HG02970 (cell line): ENCODE measurements at regions not wholly inside any gene's neighbourhood (a gene's known extent, or its start where the extent isn't known, plus 50 kb on each side); places are given as distances from the start of the nearest gene placed in this dataset.

Source experiments
- ATAC-seq: cut with Tn5 transposase; IDR thresholded peaks from one replicate; pipeline ENCODE4 v1.9.1; 2021; ENCODE audit warnings: mild to moderate bottlenecking, moderate library complexity, moderate number of reproducible peaks; ENCODE audit not compliant: unreplicated experiment, low FRiP score

DNA sequence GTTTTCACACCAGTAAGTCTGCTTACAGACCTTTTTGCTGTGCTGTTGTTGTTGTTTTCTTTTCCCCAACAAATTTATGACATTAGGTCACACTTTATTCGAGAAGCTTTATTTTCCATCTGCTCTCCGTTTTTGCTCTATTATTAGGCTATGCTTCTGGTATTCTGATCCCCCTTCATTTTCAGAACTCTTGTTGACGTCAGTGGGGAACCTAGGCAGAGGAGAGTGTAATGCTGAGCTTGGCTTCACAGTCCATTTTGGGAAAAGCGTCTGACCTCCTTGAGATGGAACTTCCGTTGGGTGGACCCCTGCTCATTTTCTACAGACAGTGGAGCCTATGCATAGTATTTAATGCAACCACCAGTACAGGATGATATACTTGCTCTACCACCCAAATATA, 387.9 kb upstream of the MEF2C start:
- ATAC-seq, result no peak

DNA sequence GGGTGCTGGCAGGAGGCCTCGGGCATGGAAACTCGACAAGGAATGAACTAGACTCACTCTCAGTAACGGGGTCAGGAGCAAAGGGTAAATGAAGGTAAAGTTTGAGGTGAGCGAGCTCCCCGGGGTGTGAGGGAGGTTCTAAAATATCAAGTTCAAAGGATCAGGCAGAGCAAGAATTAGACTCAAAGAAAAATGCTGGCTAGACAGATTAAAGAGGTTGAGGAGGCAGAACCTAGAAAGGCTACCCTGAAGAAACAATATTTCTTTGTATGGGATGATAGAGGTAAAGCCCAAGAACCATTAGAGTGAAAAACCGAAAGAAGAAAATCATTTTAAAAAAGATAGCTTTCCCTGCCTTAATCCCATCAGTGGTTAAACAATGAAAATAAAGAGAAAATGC, 386.7 kb upstream of the MEF2C start:
- no peak for ATAC-seq

DNA sequence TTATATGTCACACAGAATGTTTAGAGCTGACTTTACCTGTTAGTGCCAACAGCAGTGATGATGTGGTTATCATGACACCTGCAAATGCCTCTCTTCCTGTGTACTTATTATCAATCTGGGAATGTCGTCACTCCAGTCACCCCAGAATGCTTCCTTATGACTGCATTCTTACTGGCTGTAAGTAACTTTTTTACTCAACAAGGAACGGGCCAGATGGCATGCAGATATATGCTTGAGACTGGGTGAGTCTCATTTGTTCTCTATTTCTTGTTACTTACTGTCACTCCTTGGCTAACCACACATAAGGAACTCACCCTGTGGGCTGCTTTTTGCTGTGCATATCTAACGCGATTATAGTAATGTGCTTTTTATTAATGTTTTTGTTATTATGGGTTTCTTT, 385.5 kb upstream of the MEF2C start:
- no peak for ATAC-seq

DNA sequence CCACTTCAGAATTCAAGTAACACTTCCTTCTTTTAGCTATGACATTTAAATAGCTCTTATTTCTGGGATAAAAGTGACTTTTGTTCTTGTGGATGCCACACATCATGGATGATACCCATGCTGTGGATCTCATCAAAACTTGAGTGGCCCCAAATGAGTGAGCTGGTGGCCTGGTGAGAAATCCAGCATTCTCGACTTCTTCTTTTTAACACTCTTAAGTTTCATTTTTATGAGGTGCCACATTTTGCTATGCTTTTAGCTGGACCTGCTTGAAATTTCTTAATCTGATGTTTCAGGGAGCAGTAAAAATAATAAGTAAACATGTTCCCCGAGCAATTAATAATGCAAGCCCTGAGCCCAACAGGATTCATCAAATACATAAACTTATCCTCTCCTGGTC, 384.8 kb upstream of the MEF2C start:
- ATAC-seq, result no peak

DNA sequence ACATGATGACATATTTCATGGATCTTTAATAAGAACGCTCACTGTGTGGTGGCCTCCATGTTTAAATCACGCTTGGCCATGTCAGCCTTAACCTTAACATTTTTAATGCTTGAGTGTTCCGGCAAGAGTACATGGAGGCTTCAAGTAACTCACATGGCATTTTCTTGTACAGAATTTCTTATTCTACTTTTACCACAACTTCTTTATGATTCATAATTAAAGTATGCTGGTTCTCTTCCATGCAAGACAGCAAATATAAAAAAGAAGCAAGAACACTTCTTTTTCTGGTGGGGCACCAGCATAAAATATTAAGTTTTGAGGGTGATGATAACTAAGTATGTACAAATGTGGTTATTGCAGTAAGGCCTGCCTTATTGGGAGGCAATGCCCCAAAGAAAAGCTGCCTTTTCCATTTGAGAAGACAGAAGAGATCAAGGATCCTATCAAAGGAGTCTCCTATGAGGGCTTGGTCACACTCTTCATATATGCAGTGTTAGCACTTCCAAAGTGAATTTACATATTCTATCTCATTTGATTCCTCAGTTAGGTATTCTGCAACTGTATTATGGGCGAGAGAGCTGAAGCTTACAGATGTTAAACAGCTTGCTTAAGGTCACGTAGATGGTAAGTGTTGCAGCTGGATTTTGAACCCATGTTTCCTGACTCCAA, 382.7 kb upstream of the MEF2C start:
- no peak for ATAC-seq

- no peak for ATAC-seq
Observed at GRCh38 chr5:89263846-89264245, 380.9 kb upstream of the MEF2C start.

- no peak for ATAC-seq
Observed at GRCh38 chr5:89262030-89262429, 379.0 kb upstream of the MEF2C start.

DNA sequence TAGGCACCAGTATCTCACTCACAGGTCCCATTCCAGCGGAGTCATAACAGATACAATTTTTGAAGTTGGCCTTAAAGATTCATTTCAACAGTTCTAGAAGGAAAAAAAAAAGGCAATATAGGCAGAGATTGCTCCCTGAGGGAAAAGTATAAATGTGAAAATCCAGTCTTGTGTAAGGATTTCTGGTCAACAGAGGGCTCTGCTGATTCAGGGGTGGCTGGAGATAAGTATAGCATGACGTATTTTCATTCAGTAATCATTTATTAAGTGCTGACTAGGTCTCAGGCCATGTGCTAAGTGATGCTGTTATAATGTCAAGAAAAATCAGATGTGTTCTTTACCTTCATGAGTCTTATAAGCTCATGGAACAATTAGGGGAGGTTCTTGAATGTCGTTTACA, 377.3 kb upstream of the MEF2C start:
- no peak for ATAC-seq

GRCh38 chr5:89255845-89256463, 373.0 kb upstream of the MEF2C start:
- ATAC-seq, result no peak

DNA sequence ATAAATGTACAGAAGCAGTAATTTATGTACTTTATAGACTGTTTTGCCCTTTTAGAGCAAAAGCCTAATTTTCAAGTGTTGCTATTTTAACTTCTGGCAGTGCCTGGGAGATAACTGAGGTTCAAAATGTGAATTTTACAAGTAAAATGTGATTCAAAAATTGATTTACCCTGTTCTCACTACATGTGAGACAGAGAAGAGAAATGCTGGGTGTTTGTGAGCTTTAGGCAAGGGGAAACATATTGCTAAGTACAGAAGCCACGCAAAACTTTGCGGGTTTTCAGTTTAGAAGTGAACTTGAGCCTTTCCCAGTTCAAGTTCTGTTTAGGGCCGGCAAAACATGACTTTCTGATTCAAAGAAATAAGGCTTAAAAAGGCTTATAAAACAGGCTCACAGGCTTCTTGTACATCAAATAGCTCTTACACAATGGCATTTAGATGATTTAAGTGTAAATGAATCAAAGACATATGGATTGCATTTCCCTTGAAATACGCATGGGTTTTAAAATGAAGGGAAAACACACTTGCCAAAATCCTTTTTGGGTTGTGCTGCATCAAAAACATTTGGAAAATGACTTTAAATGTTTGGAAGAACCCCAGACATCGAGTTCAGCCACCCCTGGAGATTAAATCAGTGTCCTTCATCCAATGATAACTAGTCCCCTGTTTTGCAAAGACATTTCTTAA, 370.8 kb upstream of the MEF2C start:
- ATAC-seq, result no peak

DNA sequence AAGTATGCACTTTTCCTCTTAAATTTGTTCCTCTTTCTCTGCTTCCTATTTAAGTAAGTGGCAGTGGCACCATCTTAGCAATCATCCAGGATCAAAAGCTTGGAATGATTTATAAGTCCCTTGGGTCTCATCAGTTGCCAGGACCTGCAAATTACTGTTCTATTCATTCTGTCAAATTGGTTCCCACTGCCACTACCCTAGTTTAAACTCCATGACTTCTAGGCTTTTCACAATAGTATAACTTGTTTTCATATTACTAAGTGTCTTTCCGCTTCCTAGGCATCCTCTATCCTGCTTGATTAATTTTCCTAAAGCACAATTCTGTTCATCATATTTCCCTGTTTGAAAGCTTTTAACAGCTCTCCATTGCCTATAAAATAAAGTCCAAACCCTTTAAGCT, 363.9 kb upstream of the MEF2C start:
- no peak for ATAC-seq

DNA sequence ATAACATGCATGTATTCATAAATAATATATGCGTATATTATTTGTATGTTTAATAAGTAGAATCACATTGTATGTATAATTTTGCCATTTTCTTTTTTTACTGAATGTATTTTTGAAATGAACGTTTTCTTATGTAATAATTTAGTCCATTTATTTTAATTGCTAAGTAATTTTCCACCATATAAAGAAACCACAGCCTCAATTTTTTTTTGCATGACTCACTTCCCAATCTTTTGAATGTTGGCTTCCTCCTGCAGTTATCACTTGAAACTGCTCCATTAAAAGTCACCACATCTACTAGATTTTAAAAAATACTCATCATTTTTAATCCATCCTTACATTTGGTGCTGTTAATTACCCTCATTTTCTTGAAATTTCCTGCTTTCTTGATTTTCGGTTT, 363.3 kb upstream of the MEF2C start:
- ATAC-seq, result no peak

DNA sequence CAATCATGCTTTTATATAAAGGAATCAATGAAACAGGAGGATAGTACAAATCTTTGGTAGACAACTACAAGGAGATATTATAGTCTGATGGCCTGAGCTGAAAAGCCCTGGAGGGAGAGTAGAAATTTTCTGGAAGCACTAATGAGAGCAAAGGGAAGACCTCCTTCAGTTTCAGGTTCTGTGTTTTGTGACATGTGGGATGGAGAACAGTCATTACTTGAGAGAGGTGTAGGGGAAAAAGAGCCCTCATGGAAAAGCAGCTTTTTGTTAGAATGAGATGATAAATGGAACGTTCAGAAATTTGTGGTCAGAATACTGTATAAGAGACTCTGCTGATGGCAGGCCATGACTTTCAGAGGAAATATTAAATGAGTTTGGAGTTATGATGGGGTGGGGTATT, 360.6 kb upstream of the MEF2C start:
- ATAC-seq, result no peak

- no peak for ATAC-seq
Observed at GRCh38 chr5:89241186-89241585, 358.2 kb upstream of the MEF2C start.

DNA sequence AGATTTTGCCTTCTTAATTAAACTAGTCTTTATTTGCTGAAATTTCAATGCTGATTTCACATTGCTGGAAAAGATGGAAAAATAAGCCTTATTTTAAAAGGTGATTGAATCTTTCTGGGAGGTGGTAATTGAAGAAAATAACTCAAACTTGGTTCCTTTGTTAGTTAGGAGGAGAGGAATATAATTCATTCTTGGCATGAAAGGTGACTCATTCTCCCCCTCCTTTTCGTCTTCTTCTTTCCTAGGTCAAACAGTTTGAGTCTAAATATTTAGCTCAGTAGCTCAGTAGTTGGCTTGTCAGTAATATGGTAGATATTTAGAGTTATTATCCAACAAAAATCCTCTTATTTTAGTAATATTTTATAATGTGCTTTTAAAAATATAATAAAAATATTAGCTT, 353.9 kb upstream of the MEF2C start:
- no peak for ATAC-seq

GRCh38 chr5:89233462-89233861, 350.5 kb upstream of the MEF2C start:
- ATAC-seq, result no peak

DNA sequence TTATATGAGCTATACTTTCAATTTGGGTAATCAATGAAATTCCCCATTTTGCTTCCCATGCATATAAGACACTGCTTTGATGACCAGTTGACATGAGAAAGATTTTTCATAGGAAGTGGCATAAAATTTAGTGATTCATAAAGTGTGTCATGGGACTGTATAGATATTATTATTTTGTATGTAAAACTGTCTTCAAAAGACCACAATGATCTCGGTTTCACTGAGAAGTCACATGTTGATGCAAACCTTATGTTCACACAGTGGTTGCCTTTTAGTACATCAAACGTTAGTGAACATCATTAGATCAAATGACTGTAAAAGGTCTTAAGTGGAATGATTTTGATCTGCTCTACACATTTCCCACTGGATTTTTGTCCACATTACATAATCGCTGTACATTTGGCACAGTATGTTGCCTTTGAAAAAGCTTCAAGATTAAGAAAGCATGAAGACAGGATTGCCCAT, 349.2 kb upstream of the MEF2C start:
- no peak for ATAC-seq

GRCh38 chr5:89230178-89230577, 347.2 kb upstream of the MEF2C start:
- no peak for ATAC-seq

DNA sequence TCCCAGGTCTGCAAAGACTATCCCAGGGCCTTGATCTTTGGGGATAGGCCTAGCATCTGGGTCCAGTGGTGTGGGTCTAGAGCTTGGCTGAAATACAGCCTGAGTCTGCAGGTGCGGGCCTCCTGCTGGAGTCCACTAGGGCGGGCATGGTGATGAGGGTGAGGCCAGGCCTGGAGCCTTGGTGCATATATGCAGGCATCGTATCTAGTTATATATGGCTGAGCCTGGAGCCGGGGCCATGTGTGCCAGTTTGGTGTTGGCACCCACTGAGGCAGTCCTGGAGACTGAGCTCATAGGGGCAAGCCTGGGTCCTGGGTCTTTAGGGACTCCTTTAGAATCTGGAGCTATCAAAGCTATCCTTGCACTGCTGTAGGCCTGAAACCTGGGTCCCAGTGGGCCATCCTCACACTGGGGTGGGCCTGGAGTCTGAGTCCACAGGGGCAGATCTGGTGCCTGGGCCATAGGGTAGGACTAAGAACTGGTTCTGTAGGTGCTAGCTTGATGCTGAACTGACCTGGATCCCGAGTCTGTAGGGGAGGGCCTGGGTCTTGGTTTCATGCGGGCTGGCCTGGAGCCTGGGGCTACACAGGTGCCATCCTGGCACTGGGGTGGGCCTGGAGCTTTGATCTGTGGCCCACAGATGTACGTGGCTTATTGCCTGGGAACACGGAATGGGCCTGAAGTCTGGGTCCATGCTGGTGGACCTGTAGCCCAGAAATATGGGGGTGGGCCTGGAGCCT, 346.5 kb upstream of the MEF2C start:
- no peak for ATAC-seq

DNA sequence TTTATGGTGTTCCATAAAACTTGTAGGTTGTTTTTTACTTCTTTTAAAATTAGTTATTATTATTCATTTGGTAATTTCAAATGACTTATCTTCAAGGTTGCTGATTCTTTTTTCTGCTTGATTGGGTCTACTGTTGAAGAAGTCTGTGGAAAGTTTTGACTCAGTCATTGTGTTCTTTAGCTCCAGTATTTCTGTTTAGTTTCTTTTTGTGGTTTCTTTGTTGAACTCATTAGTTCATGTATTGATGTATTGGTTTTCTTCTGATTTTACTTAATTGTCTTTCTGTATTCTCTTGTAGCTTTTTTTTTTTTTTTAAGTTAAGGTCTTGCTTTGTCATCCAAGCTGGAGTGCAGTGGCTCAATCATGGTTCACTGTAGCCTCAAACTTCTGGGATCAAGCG, 345.4 kb upstream of the MEF2C start:
- ATAC-seq, result no peak

GRCh38 chr5:89218364-89218763, 335.4 kb upstream of the MEF2C start:
- ATAC-seq, result no peak
